SH-SY5Y (cell line): ENCODE measurements at regions not wholly inside any gene's neighbourhood (a gene's known extent, or its start where the extent isn't known, plus 50 kb on each side); places are given as distances from the start of the nearest gene placed in this dataset.

Source experiments
- GATA2 ChIP-seq: IDR thresholded peaks from 2 replicates; pipeline ENCODE4 v1.6.1; 2011; ENCODE audit warnings: mild to moderate bottlenecking, low read depth, low read length
- GATA3 ChIP-seq: IDR thresholded peaks from 2 replicates; pipeline ENCODE4 v1.6.1; 2011; ENCODE audit warnings: low read depth, mild to moderate bottlenecking, low read length, moderate library complexity

DNA sequence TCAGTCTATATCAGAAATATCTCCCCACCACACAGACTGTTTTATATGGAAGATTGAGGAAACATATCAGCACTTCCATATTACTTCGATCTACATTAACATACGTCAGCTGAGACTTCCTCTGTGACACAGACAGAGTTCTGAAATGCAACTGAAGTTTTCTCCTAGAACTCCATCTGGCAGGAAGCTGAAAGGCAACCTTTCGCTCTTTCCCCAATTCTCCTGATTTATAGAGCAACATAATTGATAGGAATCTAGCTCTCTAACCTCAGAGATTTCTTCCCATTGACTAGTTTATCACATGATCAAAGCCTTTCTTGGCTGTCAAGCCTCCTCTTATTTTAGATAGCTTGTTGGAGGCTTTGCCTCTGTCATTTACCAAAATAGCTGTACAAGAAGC lies 806.7 kb upstream of the CHAC2 start:
- TF ChIP-seq GATA2 (no peak), GATA3 (no peak)
